ENCODE measurements at regions not wholly inside any gene's neighbourhood (a gene's known extent, or its start where the extent isn't known, plus 50 kb on each side); places are given as distances from the start of the nearest gene placed in this dataset.

GRCh38 chr2:144859716-144860115 is 339.8 kb upstream of the ZEB2 start:
- intact Hi-C loops (cut with DNase I): no loop called here
- no peak for DNase-seq

GRCh38 chr2:144858211-144858610 is 338.3 kb upstream of the ZEB2 start:
- intact Hi-C loops (cut with DNase I): no loop called here
- DNase-seq: no peak

GRCh38 chr2:144854596-144854995 is 334.7 kb upstream of the ZEB2 start:
- intact Hi-C loops (cut with DNase I): no loop called here
- no peak for DNase-seq

DNA sequence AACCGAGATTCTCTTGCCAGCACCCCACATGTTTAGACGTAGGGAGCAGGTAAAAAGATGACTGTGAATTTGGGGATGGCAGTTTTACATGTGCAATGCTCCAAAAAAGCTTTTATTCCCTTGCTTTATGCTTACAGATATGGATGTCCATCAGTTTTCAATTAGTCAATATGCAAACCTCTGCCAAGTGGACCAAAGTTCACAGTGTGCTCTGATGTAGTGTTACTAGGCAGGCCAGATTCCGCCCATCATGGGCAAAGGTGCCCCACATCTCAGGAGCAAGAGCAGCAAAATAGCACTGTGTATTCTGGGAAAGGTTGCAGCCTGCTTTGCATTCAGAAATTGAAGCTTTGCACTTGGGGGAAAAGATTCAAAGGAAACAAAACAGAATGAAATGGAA is 329.7 kb upstream of the ZEB2 start:
- intact Hi-C loops (cut with DNase I): no loop called here
- peak in 6 of 42 donors; percentile 3 to 48 (median 12) for DNase-seq

- intact Hi-C loops (cut with DNase I): no loop called here
- no peak for DNase-seq
Observed at GRCh38 chr2:144848423-144848822, 328.5 kb upstream of the ZEB2 start.

GRCh38 chr2:144847347-144848080 is 327.6 kb upstream of the ZEB2 start:
- DNase-seq: no peak
- intact Hi-C loops (cut with DNase I): no loop called here

DNA sequence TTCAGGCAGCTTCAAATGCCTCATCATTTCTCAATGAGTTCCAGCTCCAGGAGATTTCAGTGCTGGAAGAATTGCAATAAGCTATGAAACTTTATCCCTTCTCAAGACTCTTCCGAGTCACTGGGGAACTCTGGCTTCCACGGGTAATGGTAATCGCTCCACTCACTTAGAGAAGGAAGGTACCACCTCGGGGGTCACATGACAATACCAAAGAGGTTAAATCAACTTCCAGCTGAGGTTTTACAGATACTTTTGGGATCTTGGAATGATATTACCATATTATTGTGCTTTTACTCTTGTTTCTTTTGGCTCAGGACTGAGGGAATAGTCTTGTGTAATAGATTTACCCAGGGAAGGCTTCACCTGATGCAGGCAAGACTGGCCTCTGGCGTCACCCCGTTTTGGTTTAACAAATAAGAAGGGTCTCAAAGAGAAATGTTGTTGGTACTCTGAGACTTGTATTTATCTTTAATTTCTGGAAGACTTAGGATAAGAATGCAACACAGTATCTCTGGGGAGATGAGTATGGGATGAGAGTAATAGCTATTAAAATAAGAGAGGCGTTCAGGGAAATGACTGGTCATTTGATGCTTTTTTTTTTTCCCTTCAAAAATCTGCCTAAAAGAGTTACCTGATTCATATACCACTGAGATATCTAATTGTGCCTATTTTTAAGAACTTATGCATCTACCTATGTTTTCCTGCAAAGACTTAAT is 316.9 kb upstream of the ZEB2 start:
- intact Hi-C loops (cut with DNase I): no loop called here
- DNase-seq: no peak

DNA sequence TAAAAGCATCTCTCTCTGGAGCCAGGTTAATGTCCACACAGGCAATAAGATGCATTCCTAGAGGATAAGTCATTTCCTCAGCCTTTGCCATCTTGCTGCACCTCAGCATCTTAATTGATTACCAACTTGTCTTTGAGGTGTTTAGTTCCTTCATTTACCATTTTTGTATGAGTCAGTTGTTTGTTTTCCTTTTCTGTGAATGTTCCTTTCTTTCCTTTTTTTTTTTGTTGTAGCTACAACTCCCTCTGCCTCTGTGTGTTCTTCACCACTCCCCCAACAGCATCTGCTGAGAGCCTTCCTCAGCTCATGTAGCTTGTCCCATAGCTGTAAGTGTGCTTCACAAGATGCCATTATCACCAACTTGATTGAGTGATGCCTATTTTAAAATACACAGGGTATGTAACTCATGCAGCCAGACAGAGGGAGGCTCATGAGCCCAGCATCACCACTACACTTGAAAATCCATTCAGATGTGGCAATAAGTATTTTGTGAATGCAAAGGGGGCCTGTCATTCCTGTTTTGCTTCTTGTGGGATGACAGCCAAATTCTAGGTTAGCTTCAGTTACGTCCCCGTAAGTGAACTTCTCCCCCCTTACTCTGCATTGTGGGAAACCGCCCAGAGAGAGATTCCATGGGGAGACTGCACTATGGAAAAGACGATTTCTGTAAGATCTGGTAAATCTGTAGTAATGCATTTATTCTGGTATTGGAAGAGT is 315.9 kb upstream of the ZEB2 start:
- intact Hi-C loops (cut with DNase I): no loop called here
- no peak for DNase-seq

DNA sequence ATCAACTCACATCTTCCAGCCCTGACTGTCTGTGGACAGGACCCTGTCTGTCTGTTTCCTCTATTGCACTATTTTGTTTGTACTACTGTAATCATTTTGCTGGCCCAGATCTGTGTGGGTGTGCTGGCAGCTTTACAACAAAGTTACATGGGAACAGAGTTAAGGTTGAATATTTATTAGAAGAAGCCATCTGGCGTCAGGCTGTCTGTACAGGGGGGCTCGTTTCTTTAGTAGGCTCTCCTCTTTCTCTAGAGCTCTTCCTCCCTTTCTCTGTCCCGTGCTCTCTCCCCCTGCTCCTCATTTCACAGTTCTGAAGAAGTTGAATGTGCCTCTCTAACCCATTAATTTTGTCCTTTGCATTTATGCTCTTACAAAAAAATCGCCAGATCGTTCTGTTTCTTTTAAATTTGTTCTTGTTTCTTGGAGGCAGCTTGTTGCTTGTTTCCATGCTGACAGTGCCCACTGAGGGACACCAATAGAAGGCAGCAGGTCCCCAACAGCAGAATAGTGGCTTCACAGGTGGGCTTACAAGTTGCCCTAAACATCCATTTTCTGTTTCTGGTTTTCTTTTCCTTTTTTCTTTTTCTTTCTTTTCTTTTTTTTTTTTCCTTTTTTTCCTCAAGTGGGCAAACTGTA is 315.2 kb upstream of the ZEB2 start:
- intact Hi-C loops (cut with DNase I): no loop called here
- DNase-seq: no peak

DNA sequence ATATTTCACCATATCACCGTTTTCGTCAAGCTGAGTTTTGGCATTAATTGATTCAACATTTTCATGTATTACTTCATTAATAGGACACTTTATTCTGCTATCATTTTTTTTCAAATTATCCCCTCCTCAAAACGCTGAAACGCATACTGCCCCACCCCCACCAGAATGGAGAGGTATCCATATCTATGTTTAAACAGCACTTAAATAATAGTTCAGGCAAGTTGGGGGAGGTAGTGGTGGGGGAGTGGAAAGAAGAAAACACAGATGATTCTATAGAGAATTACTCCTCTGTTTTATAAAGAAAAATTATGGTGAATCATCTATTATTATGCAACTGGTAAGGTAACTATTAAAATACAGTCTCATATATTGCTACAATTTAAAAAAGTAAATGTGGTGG is 314.4 kb upstream of the ZEB2 start:
- no peak for DNase-seq
- intact Hi-C loops (cut with DNase I): no loop called here

DNA sequence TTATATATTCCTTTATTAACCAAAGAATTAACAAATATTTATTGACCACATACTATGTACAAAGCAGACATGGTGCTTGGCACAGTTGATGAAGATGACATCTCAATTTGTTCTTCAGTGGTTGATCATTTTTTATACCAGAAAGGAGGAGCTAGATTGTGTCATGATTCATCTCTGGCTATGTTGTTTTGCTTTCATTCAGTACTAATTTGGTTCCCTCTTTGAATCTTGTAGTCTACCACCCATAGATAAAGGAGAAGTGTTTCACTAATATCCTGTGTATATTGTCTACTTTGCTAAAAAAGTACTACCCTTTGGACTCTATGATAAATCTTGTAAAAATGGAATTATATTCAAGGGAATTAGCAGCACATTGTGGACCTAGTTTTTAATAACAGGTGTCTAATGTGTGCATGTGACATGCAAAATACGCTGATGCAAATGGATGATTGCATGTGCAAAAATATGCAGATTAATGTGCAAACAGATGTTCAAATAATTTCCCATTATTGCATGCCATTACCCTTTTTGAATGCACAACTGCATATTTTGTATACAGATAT is 313.2 kb upstream of the ZEB2 start:
- intact Hi-C loops (cut with DNase I): no loop called here
- no peak for DNase-seq

DNA sequence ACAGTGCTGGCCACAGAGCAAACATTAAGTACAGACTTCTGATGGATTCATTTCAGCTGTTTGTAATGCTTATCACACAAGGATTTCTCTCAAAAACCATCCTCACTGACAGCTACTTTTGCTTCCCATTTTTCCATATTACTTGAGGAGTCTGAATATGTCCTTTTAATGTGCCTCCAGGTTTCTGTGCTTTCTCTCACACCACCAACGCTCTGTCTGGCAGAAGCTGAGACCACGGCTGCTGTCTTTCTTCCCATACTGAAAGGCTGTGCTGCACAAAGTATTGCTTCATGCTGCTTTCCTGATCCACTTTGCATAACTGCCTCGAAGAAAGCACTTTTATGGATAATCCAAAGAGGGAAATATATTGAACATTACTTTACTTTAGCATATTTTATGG is 312.1 kb upstream of the ZEB2 start:
- DNase-seq: no peak
- intact Hi-C loops (cut with DNase I): no loop called here

DNA sequence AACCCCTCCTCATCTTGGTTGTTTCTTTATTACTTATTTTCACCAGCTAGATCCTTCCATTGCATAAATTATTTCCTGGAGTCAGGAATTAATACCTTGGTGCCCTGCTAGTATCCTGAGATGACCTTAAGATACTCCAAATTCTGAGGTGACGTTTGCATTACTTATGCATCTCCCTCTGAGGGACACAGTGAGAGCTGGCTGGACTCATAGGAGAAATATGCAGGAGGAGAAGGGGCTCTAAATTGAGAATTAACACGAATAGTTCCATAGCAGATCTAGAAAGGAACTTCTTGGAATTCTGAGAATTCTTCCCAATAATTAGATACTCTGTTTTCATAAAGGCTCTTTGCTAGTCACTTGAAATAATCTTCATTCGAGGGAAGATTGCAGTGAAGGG is 310.6 kb upstream of the ZEB2 start:
- intact Hi-C loops (cut with DNase I): no loop called here
- no peak for DNase-seq

DNA sequence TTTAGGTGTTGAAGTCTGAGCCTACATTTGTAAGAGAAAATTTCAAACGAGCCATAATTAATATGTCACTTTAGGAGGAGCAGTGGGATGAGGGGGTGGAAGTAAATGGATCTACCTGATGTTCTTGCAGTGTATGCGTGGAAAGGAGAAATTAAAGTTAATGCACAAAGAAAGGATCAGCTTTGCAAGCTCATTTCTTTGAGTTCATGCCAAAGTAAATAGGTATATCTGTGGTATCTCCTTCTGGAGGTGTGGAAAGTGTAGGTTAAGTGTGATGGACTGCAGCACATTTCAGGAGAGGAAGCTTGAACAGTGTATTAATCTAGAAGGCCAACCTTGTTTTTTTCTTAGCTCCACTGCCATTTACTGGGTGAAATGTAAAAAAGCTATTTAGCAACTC is 307.5 kb upstream of the ZEB2 start:
- intact Hi-C loops (cut with DNase I): no loop called here
- DNase-seq: peak in 11 of 42 donors; percentile 7 to 69 (median 27)

DNA sequence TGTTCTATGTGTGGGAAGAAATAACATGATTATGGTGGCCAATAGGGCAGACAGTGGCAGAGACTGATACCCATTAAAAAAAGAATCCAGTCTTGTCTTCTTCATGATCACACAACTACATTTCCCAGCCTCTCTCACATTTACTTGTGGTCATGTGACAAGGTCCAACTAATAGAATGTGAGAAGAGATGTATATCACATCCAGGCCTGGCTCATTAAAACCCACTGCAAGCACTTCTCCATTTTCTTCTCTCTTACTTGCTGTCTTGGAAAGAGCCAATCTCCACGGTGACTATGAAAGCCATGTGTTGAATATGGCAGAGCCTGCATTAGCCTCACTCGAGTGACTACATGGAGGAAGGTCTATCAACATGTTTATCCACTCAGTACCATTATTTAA is 306.2 kb upstream of the ZEB2 start:
- intact Hi-C loops (cut with DNase I): no loop called here
- DNase-seq: no peak

GRCh38 chr2:144825331-144826020 is 305.6 kb upstream of the ZEB2 start:
- DNase-seq: no peak
- intact Hi-C loops (cut with DNase I): no loop called here

- DNase-seq: no peak
- intact Hi-C loops (cut with DNase I): no loop called here
Observed at GRCh38 chr2:144824306-144825080, 304.6 kb upstream of the ZEB2 start.

DNA sequence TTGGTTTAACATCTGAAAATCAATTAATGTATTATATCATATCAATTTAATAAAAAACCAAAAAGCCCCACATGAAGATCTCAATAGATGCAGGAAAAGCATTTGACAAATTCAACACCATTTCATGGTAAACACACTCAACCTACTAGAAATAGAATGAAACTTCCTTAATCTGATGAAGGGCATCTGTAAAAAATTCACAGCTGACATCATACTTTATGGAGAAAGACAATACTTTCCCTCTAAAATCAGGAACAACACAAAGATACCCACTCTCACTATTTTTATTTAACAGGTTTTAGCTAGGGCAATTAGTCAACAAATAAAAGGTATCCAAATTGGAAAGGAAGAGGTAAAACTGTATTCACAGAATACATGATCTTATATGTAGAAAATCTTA is 303.0 kb upstream of the ZEB2 start:
- intact Hi-C loops (cut with DNase I): no loop called here
- DNase-seq: no peak

Data from head of caudate nucleus (tissue), 42 donors.